Gastrocnemius medialis (tissue), 4 donors: ENCODE measurements at regions not wholly inside any gene's neighbourhood (a gene's known extent, or its start where the extent isn't known, plus 50 kb on each side); places are given as distances from the start of the nearest gene placed in this dataset.

Source experiments
- POLR2A ChIP-seq, 2 donors: fragments of 450-650 bp; IDR thresholded peaks; one replicate each; pipeline ENCODE4 v1.6.1; 2017; ENCODE audit warnings: antibody characterized with exemption in 2 of 2, mild to moderate bottlenecking in 2 of 2, moderate library complexity in 2 of 2
- TF ChIP-seq, protein P1 (sequence below), 5 experiments: fragments of 450-650 bp in 3 of 5; fragments of 200-600 bp in 2 of 5; sonication (generic) in 2 of 5; IDR thresholded peaks in 4 of 5; conservative IDR thresholded peaks in 1 of 5; 1 replicate in 4 of 5; 2 replicates in 1 of 5; pipeline ENCODE4 v1.5.1; 2016 to 2019; ENCODE audit warnings: antibody characterized with exemption in 5 of 5, mild to moderate bottlenecking in 3 of 5, moderate library complexity in 3 of 5

DNA sequence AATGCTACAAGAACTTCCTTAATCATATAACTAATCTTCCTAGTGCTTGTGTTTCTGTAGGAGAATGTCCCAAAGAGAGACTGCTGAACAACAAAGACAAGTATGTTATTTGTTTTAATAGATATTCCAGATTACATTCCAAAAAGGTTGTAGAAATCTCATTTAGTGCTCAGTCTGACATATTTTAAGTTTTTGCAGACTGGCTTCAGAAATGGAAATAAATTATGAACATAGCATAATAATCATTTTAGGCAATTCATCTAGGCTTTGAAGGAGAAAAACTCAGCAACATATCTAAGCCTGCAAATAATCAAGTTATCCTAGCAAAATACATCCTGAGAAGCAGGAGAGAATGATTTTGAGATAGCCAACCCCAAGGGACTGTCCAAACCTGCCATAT lies 171.6 kb upstream of the CDH5 start:
- TF ChIP-seq, protein P1, sequence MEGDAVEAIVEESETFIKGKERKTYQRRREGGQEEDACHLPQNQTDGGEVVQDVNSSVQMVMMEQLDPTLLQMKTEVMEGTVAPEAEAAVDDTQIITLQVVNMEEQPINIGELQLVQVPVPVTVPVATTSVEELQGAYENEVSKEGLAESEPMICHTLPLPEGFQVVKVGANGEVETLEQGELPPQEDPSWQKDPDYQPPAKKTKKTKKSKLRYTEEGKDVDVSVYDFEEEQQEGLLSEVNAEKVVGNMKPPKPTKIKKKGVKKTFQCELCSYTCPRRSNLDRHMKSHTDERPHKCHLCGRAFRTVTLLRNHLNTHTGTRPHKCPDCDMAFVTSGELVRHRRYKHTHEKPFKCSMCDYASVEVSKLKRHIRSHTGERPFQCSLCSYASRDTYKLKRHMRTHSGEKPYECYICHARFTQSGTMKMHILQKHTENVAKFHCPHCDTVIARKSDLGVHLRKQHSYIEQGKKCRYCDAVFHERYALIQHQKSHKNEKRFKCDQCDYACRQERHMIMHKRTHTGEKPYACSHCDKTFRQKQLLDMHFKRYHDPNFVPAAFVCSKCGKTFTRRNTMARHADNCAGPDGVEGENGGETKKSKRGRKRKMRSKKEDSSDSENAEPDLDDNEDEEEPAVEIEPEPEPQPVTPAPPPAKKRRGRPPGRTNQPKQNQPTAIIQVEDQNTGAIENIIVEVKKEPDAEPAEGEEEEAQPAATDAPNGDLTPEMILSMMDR (IDR thresholded peaks at IDR 0.05 in 4 of 5, conservative IDR thresholded peaks at IDR 0.05 in 1 of 5): no peak
- no peak for TF ChIP-seq POLR2A (IDR thresholded peaks at IDR 0.05)
